OCI-LY1 (cell line): ENCODE measurements at regions not wholly inside any gene's neighbourhood (a gene's known extent, or its start where the extent isn't known, plus 50 kb on each side); places are given as distances from the start of the nearest gene placed in this dataset.

Experiments used
- EZH2 ChIP-seq: fragments of 200-600 bp; sonication (generic), shearing (Covaris generic); IDR thresholded peaks from 2 replicates; pipeline ENCODE4 v1.8.0; 2017; ENCODE audit warnings: borderline replicate concordance, mixed run types, mild to moderate bottlenecking, antibody characterized with exemption, low read length, moderate library complexity, mixed read lengths
- TF ChIP-seq, protein P1 (sequence below): fragments of 200-600 bp; sonication (generic), shearing (Covaris generic); IDR thresholded peaks from 2 replicates; pipeline ENCODE4 v1.5.1; 2017; ENCODE audit warnings: mild to moderate bottlenecking, antibody characterized with exemption, low read length, moderate library complexity, mixed read lengths

DNA sequence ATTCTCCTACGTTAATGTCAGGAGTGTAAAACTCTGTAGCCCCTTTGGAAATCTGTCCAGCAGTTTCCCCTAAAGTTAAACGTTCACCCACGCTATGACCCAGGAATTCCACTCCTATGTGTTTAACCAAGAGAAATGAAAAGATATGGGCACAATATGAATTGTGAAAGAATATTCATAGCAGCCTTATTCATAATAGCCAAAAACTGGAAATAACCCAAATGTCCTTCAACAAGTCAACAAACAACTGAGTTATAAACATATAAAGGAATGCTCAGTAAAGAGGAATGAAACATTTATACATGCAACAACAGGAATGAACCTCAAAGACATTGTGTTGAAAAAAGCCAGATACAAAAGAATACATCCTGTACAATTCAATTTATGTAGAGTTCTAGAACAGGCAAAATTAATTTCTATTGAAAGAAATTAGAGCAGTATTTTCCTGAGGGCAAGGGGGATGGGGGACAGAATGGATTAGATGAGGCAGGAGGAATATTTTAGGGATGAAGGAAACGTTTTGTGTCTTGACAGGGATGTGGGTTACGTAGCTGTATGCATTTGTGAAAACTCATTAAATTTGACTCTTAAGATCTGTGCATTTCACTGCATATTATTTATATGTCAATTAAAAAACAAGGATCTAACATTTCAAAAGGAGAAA is 286.7 kb upstream of the CDH5 start:
- TF ChIP-seq, protein P1, sequence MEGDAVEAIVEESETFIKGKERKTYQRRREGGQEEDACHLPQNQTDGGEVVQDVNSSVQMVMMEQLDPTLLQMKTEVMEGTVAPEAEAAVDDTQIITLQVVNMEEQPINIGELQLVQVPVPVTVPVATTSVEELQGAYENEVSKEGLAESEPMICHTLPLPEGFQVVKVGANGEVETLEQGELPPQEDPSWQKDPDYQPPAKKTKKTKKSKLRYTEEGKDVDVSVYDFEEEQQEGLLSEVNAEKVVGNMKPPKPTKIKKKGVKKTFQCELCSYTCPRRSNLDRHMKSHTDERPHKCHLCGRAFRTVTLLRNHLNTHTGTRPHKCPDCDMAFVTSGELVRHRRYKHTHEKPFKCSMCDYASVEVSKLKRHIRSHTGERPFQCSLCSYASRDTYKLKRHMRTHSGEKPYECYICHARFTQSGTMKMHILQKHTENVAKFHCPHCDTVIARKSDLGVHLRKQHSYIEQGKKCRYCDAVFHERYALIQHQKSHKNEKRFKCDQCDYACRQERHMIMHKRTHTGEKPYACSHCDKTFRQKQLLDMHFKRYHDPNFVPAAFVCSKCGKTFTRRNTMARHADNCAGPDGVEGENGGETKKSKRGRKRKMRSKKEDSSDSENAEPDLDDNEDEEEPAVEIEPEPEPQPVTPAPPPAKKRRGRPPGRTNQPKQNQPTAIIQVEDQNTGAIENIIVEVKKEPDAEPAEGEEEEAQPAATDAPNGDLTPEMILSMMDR = no peak
- no peak for TF ChIP-seq EZH2
